Cardiac muscle cell (in vitro differentiated cells and primary cell): ENCODE measurements at regions not wholly inside any gene's neighbourhood (a gene's known extent, or its start where the extent isn't known, plus 50 kb on each side); places are given as distances from the start of the nearest gene placed in this dataset.

Source experiments
- DNase-seq, 2 donors: peaks; one replicate each; pipeline versions ENCODE4 v3.0.0 to v3.0.0-alpha.2; 2010 to 2017; ENCODE audit warnings: low read depth in 1 of 2, low spot score in 1 of 2
- H3K27ac ChIP-seq: fragments of 200-600 bp; sonication (generic); 2 replicates; pipeline ENCODE4 v1.5.1; 2016
- H3K27me3 ChIP-seq: fragments of 200-600 bp; sonication (generic); 2 replicates; pipeline ENCODE4 v1.6.0; 2016; ENCODE audit warnings: control low read depth
- H3K36me3 ChIP-seq: fragments of 200-600 bp; sonication (generic); 2 replicates; pipeline ENCODE4 v1.5.1; 2016; ENCODE audit warnings: control low read depth
- H3K4me1 ChIP-seq: fragments of 200-600 bp; sonication (generic); 2 replicates; pipeline ENCODE4 v1.8.1; 2017; ENCODE audit warnings: low read depth, mild to moderate bottlenecking, mixed run types
- H3K4me3 ChIP-seq: fragments of 200-600 bp; sonication (generic); 2 replicates; pipeline ENCODE4 v1.5.1; 2016; ENCODE audit warnings: mild to moderate bottlenecking
- H3K9me3 ChIP-seq: fragments of 200-600 bp; sonication (generic); 2 replicates; pipeline ENCODE4 v1.5.1; 2017; ENCODE audit warnings: low read depth, mild to moderate bottlenecking, control low read depth
- TF ChIP-seq, protein P1 (sequence below): IDR thresholded peaks from 2 replicates; pipeline ENCODE4 v1.5.1; 2012; ENCODE audit warnings: low read depth, mild to moderate bottlenecking, low read length

DNA sequence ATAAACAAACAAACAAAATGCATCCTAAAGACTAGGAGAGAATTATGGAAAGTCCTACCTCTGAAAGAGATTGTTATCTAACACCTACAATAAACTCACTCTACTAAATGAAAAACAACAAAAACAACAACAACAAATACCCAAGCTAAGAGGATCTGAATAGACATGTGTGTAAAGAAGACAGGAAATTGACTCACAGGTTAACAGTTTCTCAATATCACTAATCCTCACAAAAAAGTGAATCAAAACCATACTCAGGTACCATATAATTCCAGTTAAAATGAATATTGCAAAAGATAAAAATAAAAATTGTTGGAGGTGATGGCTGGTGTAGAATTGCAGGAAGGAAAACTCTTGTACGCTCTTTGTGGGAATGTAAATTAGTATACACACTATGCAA, 110.4 kb upstream of the TOP3B start:
- no peak overlapping the region for H3K4me3 ChIP-seq
- DNase-seq: no peak
- peaks cover 100% of the 10 kb centered on the region for H3K27me3 ChIP-seq
- H3K27ac ChIP-seq: no peak overlapping the region
- TF ChIP-seq, protein P1, sequence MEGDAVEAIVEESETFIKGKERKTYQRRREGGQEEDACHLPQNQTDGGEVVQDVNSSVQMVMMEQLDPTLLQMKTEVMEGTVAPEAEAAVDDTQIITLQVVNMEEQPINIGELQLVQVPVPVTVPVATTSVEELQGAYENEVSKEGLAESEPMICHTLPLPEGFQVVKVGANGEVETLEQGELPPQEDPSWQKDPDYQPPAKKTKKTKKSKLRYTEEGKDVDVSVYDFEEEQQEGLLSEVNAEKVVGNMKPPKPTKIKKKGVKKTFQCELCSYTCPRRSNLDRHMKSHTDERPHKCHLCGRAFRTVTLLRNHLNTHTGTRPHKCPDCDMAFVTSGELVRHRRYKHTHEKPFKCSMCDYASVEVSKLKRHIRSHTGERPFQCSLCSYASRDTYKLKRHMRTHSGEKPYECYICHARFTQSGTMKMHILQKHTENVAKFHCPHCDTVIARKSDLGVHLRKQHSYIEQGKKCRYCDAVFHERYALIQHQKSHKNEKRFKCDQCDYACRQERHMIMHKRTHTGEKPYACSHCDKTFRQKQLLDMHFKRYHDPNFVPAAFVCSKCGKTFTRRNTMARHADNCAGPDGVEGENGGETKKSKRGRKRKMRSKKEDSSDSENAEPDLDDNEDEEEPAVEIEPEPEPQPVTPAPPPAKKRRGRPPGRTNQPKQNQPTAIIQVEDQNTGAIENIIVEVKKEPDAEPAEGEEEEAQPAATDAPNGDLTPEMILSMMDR: no peak
- no peaks in the 10 kb centered on the region for H3K9me3 ChIP-seq
- no peaks in the 10 kb centered on the region for H3K36me3 ChIP-seq
- H3K4me1 ChIP-seq: no peaks in the 10 kb centered on the region

DNA sequence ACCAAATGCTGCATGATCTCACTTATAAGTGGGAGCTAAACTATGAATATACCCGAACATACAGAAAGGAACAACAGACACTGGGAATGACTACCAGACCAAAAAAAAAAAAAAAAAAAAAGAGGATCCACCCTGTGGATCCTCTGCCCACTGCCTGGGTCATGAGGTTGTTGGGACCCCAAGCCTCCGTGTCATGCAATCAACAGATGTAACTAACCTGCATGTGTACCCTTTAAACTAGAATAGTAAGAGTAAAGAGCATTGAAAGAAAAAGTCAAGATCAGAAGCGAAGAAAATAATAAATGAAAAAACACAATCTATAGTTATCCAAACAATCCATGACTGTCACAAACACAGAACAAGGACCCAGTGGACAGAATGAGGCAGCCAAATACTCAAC, 109.5 kb upstream of the TOP3B start:
- peaks cover 100% of the 10 kb centered on the region for H3K27me3 ChIP-seq

DNA sequence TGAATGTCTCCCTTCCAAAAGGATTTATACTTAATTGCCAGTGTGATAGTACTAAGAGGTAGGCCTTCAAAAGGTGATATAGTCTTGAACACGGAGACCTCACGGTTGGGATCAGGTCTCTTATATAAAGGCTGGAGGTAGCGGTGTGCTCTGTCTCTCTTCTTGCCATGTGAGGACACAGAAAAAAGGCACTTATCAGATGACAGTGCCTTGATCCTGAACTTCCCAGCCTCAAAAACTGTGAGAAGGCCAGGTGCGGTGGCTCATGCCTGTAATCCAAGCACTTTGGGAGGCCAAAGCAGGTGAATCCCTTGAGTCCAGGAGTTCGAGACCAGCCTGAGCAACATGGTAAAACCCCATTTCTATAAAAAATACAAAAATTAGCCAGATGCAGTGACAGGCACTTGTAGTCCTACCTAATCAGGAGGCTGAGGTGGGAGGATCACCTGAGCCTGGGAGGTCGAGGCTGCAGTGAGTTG, 108.9 kb upstream of the TOP3B start:
- H3K27me3 ChIP-seq: peaks cover 100% of the 10 kb centered on the region
- TF ChIP-seq, protein P1: no peak
- no peak overlapping the region for H3K27ac ChIP-seq
- H3K9me3 ChIP-seq: no peaks in the 10 kb centered on the region
- H3K4me3 ChIP-seq: no peak overlapping the region
- H3K4me1 ChIP-seq: no peaks in the 10 kb centered on the region
- no peak for DNase-seq
- no peaks in the 10 kb centered on the region for H3K36me3 ChIP-seq

More for the DNA sequence above, 109.5 kb upstream of the TOP3B start:
- no peak for DNase-seq
- Histone ChIP-seq H3K36me3 (no peaks in the 10 kb centered on the region), H3K27ac (no peak overlapping the region), H3K4me3 (no peak overlapping the region), H3K4me1 (no peaks in the 10 kb centered on the region), H3K9me3 (no peaks in the 10 kb centered on the region)
- TF ChIP-seq, protein P1: no peak

DNA sequence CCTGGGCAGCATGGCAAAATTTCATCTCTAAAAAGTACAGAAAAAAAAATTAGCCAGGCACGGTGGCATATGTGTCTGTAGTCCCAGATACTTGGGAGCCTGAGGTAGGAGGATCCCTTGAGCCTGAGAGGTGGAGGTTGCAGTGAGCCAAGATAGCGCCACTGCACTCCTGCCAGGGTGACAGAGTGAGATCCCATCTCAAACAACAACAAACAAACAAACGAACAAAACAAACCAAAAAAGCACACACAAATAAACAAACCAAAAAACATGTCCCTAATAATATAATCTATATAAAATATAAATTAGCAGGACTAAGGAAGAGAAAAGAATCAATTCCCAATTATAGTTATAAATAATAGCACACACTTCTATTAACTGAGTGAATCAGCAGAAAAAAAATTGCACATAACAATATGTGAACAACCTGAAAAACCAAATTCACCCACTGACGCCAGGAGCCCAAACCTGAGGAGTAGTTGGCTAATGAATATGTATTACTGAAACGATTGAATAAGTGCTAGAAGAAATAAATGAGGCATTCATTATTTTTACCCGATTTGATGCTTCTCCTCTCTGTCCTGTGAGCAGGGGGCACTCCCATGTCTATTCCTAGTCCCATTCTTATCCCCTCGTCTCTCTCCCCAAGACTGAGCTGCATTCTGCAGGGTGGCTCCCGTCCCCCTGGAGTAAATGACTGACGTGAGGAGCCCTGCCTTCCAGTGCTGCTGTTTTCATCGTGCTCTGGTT, 108.2 kb upstream of the TOP3B start:
- Histone ChIP-seq H3K27ac (no peak overlapping the region), H3K36me3 (no peaks in the 10 kb centered on the region), H3K4me1 (no peaks in the 10 kb centered on the region), H3K27me3 (peaks cover 100% of the 10 kb centered on the region), H3K9me3 (no peaks in the 10 kb centered on the region), H3K4me3 (no peak overlapping the region)
- TF ChIP-seq, protein P1: no peak
- no peak for DNase-seq

DNA sequence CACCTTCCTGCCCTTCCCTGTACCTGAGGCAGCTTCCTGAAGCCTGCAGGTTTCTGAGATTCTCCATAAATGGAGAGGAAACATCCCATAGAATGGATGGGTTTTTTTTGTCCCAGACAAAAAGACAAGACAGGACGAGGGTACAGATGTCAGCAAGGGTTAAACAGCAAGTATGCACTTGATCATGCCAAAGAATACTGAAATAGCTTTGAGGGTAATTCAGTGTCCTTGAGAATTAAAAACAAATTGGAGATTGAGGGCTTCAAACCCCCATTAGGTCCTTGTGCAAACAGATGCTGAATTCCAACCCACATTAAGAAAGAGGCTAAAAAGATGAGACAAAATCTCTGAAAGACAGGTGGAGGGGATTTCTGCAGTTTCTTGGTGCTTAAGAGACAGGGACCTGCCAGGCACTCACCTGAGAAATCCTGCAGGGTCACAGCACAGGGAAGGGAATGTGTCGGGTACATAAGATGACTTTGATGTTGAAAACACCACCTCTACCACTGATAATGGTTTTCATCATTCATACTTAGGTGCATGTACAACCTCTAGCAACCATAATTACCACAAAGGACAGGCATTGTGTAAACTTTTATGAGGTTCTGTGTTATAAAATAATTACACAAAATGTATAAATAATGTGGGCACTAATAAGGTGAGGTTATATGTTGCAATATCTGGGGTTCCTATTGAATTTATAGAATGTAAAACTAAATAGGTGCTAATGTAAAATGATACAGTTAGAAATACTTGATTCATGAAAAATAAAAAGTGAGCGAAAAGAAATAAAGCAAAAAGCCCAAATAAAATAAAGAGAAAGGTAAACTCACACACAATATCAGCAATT, 107.1 kb upstream of the TOP3B start:
- Histone ChIP-seq H3K4me1 (no peaks in the 10 kb centered on the region), H3K27ac (no peak overlapping the region), H3K36me3 (no peaks in the 10 kb centered on the region), H3K9me3 (no peaks in the 10 kb centered on the region), H3K4me3 (no peak overlapping the region), H3K27me3 (peaks cover 100% of the 10 kb centered on the region)
- no peak for DNase-seq
- TF ChIP-seq, protein P1: no peak
